ENCODE measurements at regions not wholly inside any gene's neighbourhood (a gene's known extent, or its start where the extent isn't known, plus 50 kb on each side); places are given as distances from the start of the nearest gene placed in this dataset.

- Histone ChIP-seq H2AFZ (ENCODE audit: low read length) (no peak overlapping the region; the same call in 1 of the 2 replicates), H3K27me3 (replicated peaks in 1 of 4; ENCODE audit: control insufficient read depth in 3 of 4, extremely low read depth in 1 of 4, insufficient read depth in 3 of 4, low read length in 3 of 4) (no peaks in the 10 kb centered on the region), H3K9me3 (ENCODE audit: insufficient read depth in 2 of 2, low read depth in 1 of 2, low read length in 1 of 2) (no peaks in the 10 kb centered on the region; a peak in 1 of 4 replicates), H2BK15ac (ENCODE audit: low read length) (no peak overlapping the region), H3K23me2 (ENCODE audit: low read depth, low read length) (no peaks in the 10 kb centered on the region), H2BK12ac (ENCODE audit: low read depth, low read length) (no peak overlapping the region), H4K91ac (replicated peaks; ENCODE audit: insufficient read length, low read length) (no peak overlapping the region), H3K56ac (replicated peaks; ENCODE audit: insufficient read length, low read depth, low read length) (no peak overlapping the region), H4K8ac (ENCODE audit: extremely low read depth, insufficient read depth, low read length) (no peak overlapping the region), H2AK5ac (ENCODE audit: low read depth, low read length) (no peak overlapping the region), H2BK120ac (replicated peaks; ENCODE audit: low read depth, low read length) (no peak overlapping the region), H3K79me2 (ENCODE audit: control insufficient read depth in 1 of 2, insufficient read depth in 2 of 2, low read length in 2 of 2) (no peaks in the 10 kb centered on the region), H3K36me3 (ENCODE audit: control insufficient read depth in 2 of 4, insufficient read depth in 4 of 4, low read length in 3 of 4) (no peaks in the 10 kb centered on the region), H3K4me1 (replicated peaks in 1 of 4; ENCODE audit: control insufficient read depth in 3 of 4, insufficient read depth in 4 of 4, low read length in 3 of 4) (no peaks in the 10 kb centered on the region), H3K14ac (ENCODE audit: insufficient read length) (no peak overlapping the region), H3K79me1 (ENCODE audit: low read depth, low read length) (no peaks in the 10 kb centered on the region), H2BK20ac (ENCODE audit: low read length) (no peak overlapping the region), H3K4me3 (ENCODE audit: extremely low read depth in 1 of 4, insufficient read depth in 2 of 4, low read depth in 3 of 4, low read length in 4 of 4) (no peak overlapping the region), H3K4me2 (ENCODE audit: insufficient read depth in 1 of 2, low read depth in 2 of 2, low read length in 2 of 2) (no peak overlapping the region), H3K23ac (ENCODE audit: insufficient read length) (no peak overlapping the region), H3K18ac (ENCODE audit: extremely low read depth, low read length) (no peak overlapping the region), H3K4ac (replicated peaks; ENCODE audit: insufficient read length, low read depth, low read length) (no peak overlapping the region), H3K9ac (replicated peaks in 1 of 4; ENCODE audit: extremely low read depth in 1 of 4, low read depth in 3 of 4, low read length in 3 of 4) (no peak overlapping the region), H2BK5ac (ENCODE audit: low read depth, low read length) (no peak overlapping the region), H3K27ac (ENCODE audit: low read depth, low read length) (no peak overlapping the region), H4K5ac (ENCODE audit: insufficient read length, low read depth, low read length) (no peak overlapping the region), H4K20me1 (replicated peaks in 1 of 2; ENCODE audit: control insufficient read depth in 1 of 2, insufficient read depth in 2 of 2, low read length in 2 of 2) (no peaks in the 10 kb centered on the region)
- FAIRE-seq = no peak
- DNase-seq (ENCODE audit: low read depth in 1 of 2, low spot score in 2 of 2) = no peak
- TF ChIP-seq RAD21 (IDR thresholded peaks at IDR 0.05 in 1 of 2, conservative IDR thresholded peaks at IDR 0.05 in 1 of 2; ENCODE audit: low read depth in 2 of 2, low read length in 2 of 2) (peak; percentile 24 to 29; a peak in 3 of 4 replicates), PHF8 (conservative IDR thresholded peaks at IDR 0.05; ENCODE audit: low read depth, low read length) (no peak), CHD2 (IDR thresholded peaks at IDR 0.05; ENCODE audit: low read length) (no peak)
- 95% methylated on average over 3 of the region's 3 CpGs; no CpG with 5 or more reads in 1 of the 2 experiments for WGBS, 2 experiments (ENCODE audit: extremely low coverage in 1 of 2, insufficient coverage in 1 of 2, insufficient read length in 1 of 2, insufficient replicate concordance in 2 of 2, low coverage in 1 of 2, low lambda C conversion rate in 2 of 2, missing lambda C conversion rate in 1 of 2)
- CTCF ChIA-PET (ENCODE audit: partially characterized antibody) = interaction anchor here (1.3 kb wide), 1 partner anchor 121 kb away, joined by 3 read pairs; no protein-coding TSS in a partner anchor
- POLR2A ChIA-PET (ENCODE audit: partially characterized antibody) = no interaction called here
Measured at GRCh38 chr21:18161841-18162240, 82.8 kb upstream of the CHODL start.
